GM19025 (cell line): ENCODE measurements at regions not wholly inside any gene's neighbourhood (a gene's known extent, or its start where the extent isn't known, plus 50 kb on each side); places are given as distances from the start of the nearest gene placed in this dataset.

Experiments
- ATAC-seq: cut with Tn5 transposase; IDR thresholded peaks from one replicate; pipeline ENCODE4 v1.9.1; 2021; ENCODE audit warnings: mild to moderate bottlenecking, low read depth, moderate library complexity; ENCODE audit not compliant: unreplicated experiment

- no peak for ATAC-seq
Measured at GRCh38 chr19:28948026-28948425, 264.9 kb downstream of the UQCRFS1 start.

- no peak for ATAC-seq
Measured at GRCh38 chr19:28943651-28944050, 269.3 kb downstream of the UQCRFS1 start.

GRCh38 chr19:28941833-28942232 lies 271.1 kb downstream of the UQCRFS1 start:
- ATAC-seq = no peak

- no peak for ATAC-seq
Measured at GRCh38 chr19:28940751-28941500, 272.0 kb downstream of the UQCRFS1 start.

- ATAC-seq = no peak
Measured at GRCh38 chr19:28939236-28939635, 273.7 kb downstream of the UQCRFS1 start.

- no peak for ATAC-seq
Measured at GRCh38 chr19:28936001-28936400, 276.9 kb downstream of the UQCRFS1 start.

- ATAC-seq = no peak
Measured at GRCh38 chr19:28934631-28935030, 278.3 kb downstream of the UQCRFS1 start.

GRCh38 chr19:28933039-28933438 lies 279.9 kb downstream of the UQCRFS1 start:
- no peak for ATAC-seq

- ATAC-seq = no peak
Measured at GRCh38 chr19:28932446-28932845, 280.5 kb downstream of the UQCRFS1 start.

- ATAC-seq = no peak
Measured at GRCh38 chr19:28929006-28929405, 283.9 kb downstream of the UQCRFS1 start.

GRCh38 chr19:28927456-28927855 lies 285.5 kb downstream of the UQCRFS1 start:
- no peak for ATAC-seq

- no peak for ATAC-seq
Measured at GRCh38 chr19:28920269-28921066, 292.5 kb downstream of the UQCRFS1 start.

- no peak for ATAC-seq
Measured at GRCh38 chr19:28917621-28918020, 295.3 kb downstream of the UQCRFS1 start.

- ATAC-seq = no peak
Measured at GRCh38 chr19:28915737-28916460, 297.1 kb downstream of the UQCRFS1 start.

- ATAC-seq = no peak
Measured at GRCh38 chr19:28915202-28915601, 297.7 kb downstream of the UQCRFS1 start.

- ATAC-seq = no peak
Measured at GRCh38 chr19:28914173-28914572, 298.8 kb downstream of the UQCRFS1 start.

GRCh38 chr19:28913626-28914025 lies 299.3 kb downstream of the UQCRFS1 start:
- no peak for ATAC-seq

- ATAC-seq = no peak
Measured at GRCh38 chr19:28908941-28909340, 304.0 kb downstream of the UQCRFS1 start.

- no peak for ATAC-seq
Measured at GRCh38 chr19:28907534-28907933, 305.4 kb downstream of the UQCRFS1 start.

GRCh38 chr19:28905996-28906395 lies 307.0 kb downstream of the UQCRFS1 start:
- ATAC-seq = no peak

- no peak for ATAC-seq
Measured at GRCh38 chr19:28899703-28900102, 313.2 kb downstream of the UQCRFS1 start.
